Activated B cell treated with CpG ODN at 0.5 μM for 24 hours (primary cell): ENCODE measurements at regions not wholly inside any gene's neighbourhood (a gene's known extent, or its start where the extent isn't known, plus 50 kb on each side); places are given as distances from the start of the nearest gene placed in this dataset.

Experiments used
- ATAC-seq: fragments of 200-7000 bp; cut with Tn5 transposase; one replicate; pipeline ENCODE4 v1.10.0; 2021; ENCODE audit warnings: low read depth, mild to moderate bottlenecking, moderate library complexity
- CTCF ChIA-PET: fragments of 350-600 bp; sonication (Branson Sonifier 250); formaldehyde crosslinking; loops from one replicate; lab custom pipeline; 2021; ENCODE audit warnings: antibody characterized with exemption; lab: Charles Lee
- POLR2A ChIA-PET: fragments of 350-600 bp; sonication (Branson Sonifier 250); formaldehyde crosslinking; loops from one replicate; lab custom pipeline; 2021; ENCODE audit warnings: antibody characterized with exemption; lab: Charles Lee
- DNase-seq: peaks from one replicate; pipeline ENCODE4 v3.0.0; 2022
- H3K27ac Mint-ChIP-seq: one replicate; pipeline ENCODE4 v1.8.0; 2020; ENCODE audit warnings: mixed read lengths
- H3K27me3 Mint-ChIP-seq: one replicate; pipeline ENCODE4 v1.8.0; 2021; ENCODE audit warnings: mixed read lengths
- H3K36me3 Mint-ChIP-seq: one replicate; pipeline ENCODE4 v1.8.0; 2021; ENCODE audit warnings: low read depth, mixed read lengths
- H3K4me1 Mint-ChIP-seq: one replicate; pipeline ENCODE4 v1.8.0; 2021; ENCODE audit warnings: mixed read lengths
- H3K4me3 Mint-ChIP-seq: one replicate; pipeline ENCODE4 v1.8.0; 2020; ENCODE audit warnings: mild to moderate bottlenecking, mixed read lengths
- H3K9me3 Mint-ChIP-seq: one replicate; pipeline ENCODE4 v1.8.0; 2020; ENCODE audit warnings: mixed read lengths
- intact Hi-C: fragments of 100-400 bp; cut with micrococcal nuclease; formaldehyde crosslinking; loops from one replicate; pipeline ENCODE4 v1.15.1; 2024
- TF ChIP-seq, protein P1 (sequence below): fragments of 200-600 bp; IDR thresholded peaks from one replicate; pipeline ENCODE4 v1.8.0; 2022; ENCODE audit warnings: antibody characterized with exemption, mild to moderate bottlenecking

DNA sequence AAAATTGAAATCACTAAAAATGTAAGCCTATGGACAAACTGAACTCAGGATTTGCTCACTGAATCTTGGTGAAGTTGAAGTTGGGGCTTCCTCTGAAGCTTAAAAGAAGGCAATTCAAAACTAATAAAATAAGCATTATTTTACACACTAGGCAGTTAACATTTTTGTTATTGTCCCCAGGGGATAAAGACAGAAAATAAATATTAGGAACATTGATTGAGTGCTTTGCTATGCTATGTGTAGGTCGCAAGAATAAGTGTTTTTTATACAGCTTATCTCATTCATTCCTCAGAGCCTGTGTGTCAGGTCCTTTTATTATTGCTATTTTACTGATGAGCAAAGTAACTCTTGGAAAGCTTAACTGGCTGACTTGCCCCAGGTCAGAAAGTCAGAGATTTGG lies 82.2 kb downstream of the ZNF608 start:
- Mint-ChIP-seq H3K9me3 (no peaks in the 10 kb centered on the region), H3K4me3 (no peak overlapping the region), H3K4me1 (peaks cover 31% of the 10 kb centered on the region), H3K27ac (no peak overlapping the region), H3K36me3 (no peaks in the 10 kb centered on the region), H3K27me3 (no peaks in the 10 kb centered on the region)
- POLR2A ChIA-PET = no interaction called here
- TF ChIP-seq, protein P1, sequence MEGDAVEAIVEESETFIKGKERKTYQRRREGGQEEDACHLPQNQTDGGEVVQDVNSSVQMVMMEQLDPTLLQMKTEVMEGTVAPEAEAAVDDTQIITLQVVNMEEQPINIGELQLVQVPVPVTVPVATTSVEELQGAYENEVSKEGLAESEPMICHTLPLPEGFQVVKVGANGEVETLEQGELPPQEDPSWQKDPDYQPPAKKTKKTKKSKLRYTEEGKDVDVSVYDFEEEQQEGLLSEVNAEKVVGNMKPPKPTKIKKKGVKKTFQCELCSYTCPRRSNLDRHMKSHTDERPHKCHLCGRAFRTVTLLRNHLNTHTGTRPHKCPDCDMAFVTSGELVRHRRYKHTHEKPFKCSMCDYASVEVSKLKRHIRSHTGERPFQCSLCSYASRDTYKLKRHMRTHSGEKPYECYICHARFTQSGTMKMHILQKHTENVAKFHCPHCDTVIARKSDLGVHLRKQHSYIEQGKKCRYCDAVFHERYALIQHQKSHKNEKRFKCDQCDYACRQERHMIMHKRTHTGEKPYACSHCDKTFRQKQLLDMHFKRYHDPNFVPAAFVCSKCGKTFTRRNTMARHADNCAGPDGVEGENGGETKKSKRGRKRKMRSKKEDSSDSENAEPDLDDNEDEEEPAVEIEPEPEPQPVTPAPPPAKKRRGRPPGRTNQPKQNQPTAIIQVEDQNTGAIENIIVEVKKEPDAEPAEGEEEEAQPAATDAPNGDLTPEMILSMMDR = no peak
- CTCF ChIA-PET = no interaction called here
- intact Hi-C loops = no loop called here
- ATAC-seq (no peak), DNase-seq (no peak)

DNA sequence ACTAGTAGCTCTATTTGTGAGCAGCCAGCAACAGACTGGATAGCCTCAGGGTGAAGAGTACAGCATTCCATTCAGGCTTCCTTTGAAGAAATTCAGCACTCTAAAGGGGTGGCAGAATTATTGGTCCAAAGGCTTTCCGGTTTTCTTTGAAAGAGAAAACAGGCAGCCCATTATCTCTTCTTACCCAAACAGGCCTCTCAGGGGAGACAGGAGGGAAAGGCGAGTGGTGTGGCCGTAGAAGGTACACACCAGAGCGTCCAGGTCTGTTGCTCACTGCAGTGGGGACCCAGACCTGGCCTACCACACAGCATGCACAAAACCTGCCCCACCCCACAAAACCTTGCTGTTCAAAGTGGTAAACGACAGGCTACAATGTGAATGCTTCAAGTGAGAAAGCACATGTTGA lies 83.3 kb downstream of the ZNF608 start:
- TF ChIP-seq, protein P1 = no peak
- Mint-ChIP-seq H3K27ac (no peak overlapping the region), H3K4me3 (no peak overlapping the region), H3K36me3 (no peaks in the 10 kb centered on the region), H3K4me1 (peaks cover 36% of the 10 kb centered on the region), H3K27me3 (no peaks in the 10 kb centered on the region), H3K9me3 (no peaks in the 10 kb centered on the region)
- DNase-seq (no peak), ATAC-seq (no peak)
- ChIA-PET CTCF (no interaction called here), POLR2A (no interaction called here)
- intact Hi-C loops = loop anchor here (1.0 kb wide), 1 partner anchor 8 kb away; no protein-coding TSS in a partner anchor

DNA sequence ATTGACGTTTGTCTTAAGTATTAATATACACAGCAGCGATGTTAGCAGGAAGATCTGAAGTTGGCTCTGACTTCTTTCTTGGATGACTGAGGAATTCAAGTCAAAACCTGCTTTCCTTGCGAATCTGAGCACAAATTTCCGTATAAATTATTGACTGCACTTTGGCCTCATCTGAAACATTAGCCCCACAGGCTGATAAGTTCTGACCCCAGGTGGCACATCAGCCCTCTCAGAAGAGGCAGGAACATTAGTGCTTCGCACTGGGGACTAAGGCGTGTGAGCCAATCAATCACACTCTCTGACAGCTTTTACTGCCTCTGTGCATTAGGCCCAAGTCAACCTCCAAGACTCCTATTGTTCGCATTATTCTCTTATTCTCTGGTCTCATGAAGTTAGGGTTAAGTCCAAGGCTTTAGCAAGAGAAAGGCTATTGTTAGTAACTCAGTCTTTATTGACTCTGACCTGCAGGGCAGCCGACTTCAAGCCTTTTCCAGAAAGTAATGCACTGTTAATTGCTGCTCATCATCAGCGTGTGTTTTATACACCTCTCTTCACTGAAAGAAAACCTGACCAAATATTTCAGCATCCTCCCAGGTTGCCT lies 84.2 kb downstream of the ZNF608 start:
- no peaks in the 10 kb centered on the region for H3K27me3 Mint-ChIP-seq
- DNase-seq (no peak), ATAC-seq (no peak)
- CTCF ChIA-PET = no interaction called here
- H3K9me3 Mint-ChIP-seq = no peaks in the 10 kb centered on the region
- TF ChIP-seq, protein P1 = no peak
- H3K36me3 Mint-ChIP-seq = no peaks in the 10 kb centered on the region
- POLR2A ChIA-PET = no interaction called here
- intact Hi-C loops = no loop called here
- H3K4me1 Mint-ChIP-seq = peaks cover 38% of the 10 kb centered on the region
- no peak overlapping the region for H3K4me3 Mint-ChIP-seq
- H3K27ac Mint-ChIP-seq = no peak overlapping the region

GRCh38 chr5:124661317-124662141 lies 84.9 kb downstream of the ZNF608 start:
- ATAC-seq (no peak), DNase-seq (no peak)
- CTCF ChIA-PET = no interaction called here
- POLR2A ChIA-PET = interaction anchor here (1.5 kb wide), 1 partner anchor 45 kb away, joined by 5 read pairs; no protein-coding TSS in a partner anchor
- Mint-ChIP-seq H3K27me3 (no peaks in the 10 kb centered on the region), H3K36me3 (no peaks in the 10 kb centered on the region), H3K27ac (no peak overlapping the region), H3K4me3 (no peak overlapping the region), H3K4me1 (peaks cover 38% of the 10 kb centered on the region), H3K9me3 (no peaks in the 10 kb centered on the region)
- intact Hi-C loops = no loop called here
- TF ChIP-seq, protein P1 = no peak
